HL-60 (cell line): ENCODE measurements at regions not wholly inside any gene's neighbourhood (a gene's known extent, or its start where the extent isn't known, plus 50 kb on each side); places are given as distances from the start of the nearest gene placed in this dataset.

Experiments used
- DNase-seq, 2 experiments: peaks; one replicate each; pipeline ENCODE4 v3.0.0-alpha.2; 2010 to 2020; ENCODE audit warnings: low read depth in 1 of 2, low spot score in 1 of 2
- H3K27ac ChIP-seq: fragments of 250-450 bp; sonication (Bioruptor Pico); replicated peaks from 2 replicates; pipeline ENCODE4 v1.5.1; 2020; ENCODE audit warnings: mild to moderate bottlenecking, moderate library complexity
- H3K27me3 ChIP-seq: fragments of 250-450 bp; sonication (Bioruptor Pico); 2 replicates; pipeline ENCODE4 v1.5.1; 2021; ENCODE audit warnings: mild to moderate bottlenecking, moderate library complexity; ENCODE audit not compliant: insufficient read depth, poor library complexity, severe bottlenecking
- H3K4me3 ChIP-seq: replicated peaks from 2 replicates; pipeline ENCODE4 v1.5.1; 2011; ENCODE audit warnings: mild to moderate bottlenecking, control low read depth, low read length; ENCODE audit not compliant: insufficient read depth
- CTCF ChIP-seq: IDR thresholded peaks from one replicate; pipeline ENCODE4 v1.5.1; 2011; ENCODE audit warnings: low read length, control low read depth, inconsistent platforms; ENCODE audit not compliant: insufficient read depth
- GABPA ChIP-seq: IDR thresholded peaks from 2 replicates; pipeline ENCODE4 v1.6.1; 2012; ENCODE audit warnings: low read depth
- POLR2AphosphoS5 ChIP-seq: IDR thresholded peaks from 2 replicates; pipeline ENCODE4 v1.6.1; 2012; ENCODE audit warnings: low read depth
- REST ChIP-seq: IDR thresholded peaks from 2 replicates; pipeline ENCODE4 v1.6.1; 2012; ENCODE audit warnings: low read depth; ENCODE audit not compliant: insufficient replicate concordance
- SPI1 ChIP-seq: IDR thresholded peaks from 2 replicates; pipeline ENCODE4 v1.6.1; 2012; ENCODE audit warnings: low read depth, mild to moderate bottlenecking, borderline replicate concordance

GRCh38 chr3:30333903-30334302 is 272.5 kb upstream of the TGFBR2 start:
- H3K27ac ChIP-seq, result no peak overlapping the region
- H3K4me3 ChIP-seq, result no peak overlapping the region
- no peak for DNase-seq
- TF ChIP-seq CTCF (no peak), REST (no peak), SPI1 (no peak), GABPA (no peak), POLR2AphosphoS5 (no peak)
- no peaks in the 10 kb centered on the region for H3K27me3 ChIP-seq

- H3K27ac ChIP-seq, result no peak overlapping the region
- DNase-seq, result no peak
- no peaks in the 10 kb centered on the region for H3K27me3 ChIP-seq
- H3K4me3 ChIP-seq, result no peak overlapping the region
- TF ChIP-seq REST, result no peak
Measured at GRCh38 chr3:30340500-30340899, 265.9 kb upstream of the TGFBR2 start.

GRCh38 chr3:30341079-30341478 is 265.3 kb upstream of the TGFBR2 start:
- TF ChIP-seq POLR2AphosphoS5, result no peak
- no peak for TF ChIP-seq SPI1
- no peak for TF ChIP-seq CTCF
- TF ChIP-seq GABPA, result no peak
- TF ChIP-seq REST, result no peak
- DNase-seq, result no peak

GRCh38 chr3:30341851-30342250 is 264.6 kb upstream of the TGFBR2 start:
- Histone ChIP-seq H3K4me3 (no peak overlapping the region), H3K27ac (no peak overlapping the region), H3K27me3 (no peaks in the 10 kb centered on the region)
- no peak for TF ChIP-seq POLR2AphosphoS5
- no peak for TF ChIP-seq CTCF
- no peak for TF ChIP-seq REST
- TF ChIP-seq GABPA, result no peak
- TF ChIP-seq SPI1, result no peak
- DNase-seq, result no peak

More at GRCh38 chr3:30341079-30341478, 265.3 kb upstream of the TGFBR2 start:
- H3K27me3 ChIP-seq, result no peaks in the 10 kb centered on the region
- no peak overlapping the region for H3K4me3 ChIP-seq
- H3K27ac ChIP-seq, result no peak overlapping the region
